ENCODE measurements at regions not wholly inside any gene's neighbourhood (a gene's known extent, or its start where the extent isn't known, plus 50 kb on each side); places are given as distances from the start of the nearest gene placed in this dataset.

- Histone ChIP-seq H3K27ac (ENCODE audit: low read depth, low read length) (no peak overlapping the region), H3K27me3 (ENCODE audit: low read length) (no peaks in the 10 kb centered on the region), H3K9me3 (ENCODE audit: insufficient read depth, low read length) (no peaks in the 10 kb centered on the region), H2AFZ (ENCODE audit: low read depth, low read length, severe bottlenecking) (no peak overlapping the region), H3K9ac (ENCODE audit: low read length) (no peak overlapping the region), H3K9me2 (replicated peaks; ENCODE audit: insufficient read depth, low read length) (no peaks in the 10 kb centered on the region; the same call in 1 of the 2 replicates), H4K20me1 (ENCODE audit: low read depth, low read length) (no peaks in the 10 kb centered on the region), H3K79me2 (ENCODE audit: insufficient read depth, low read length) (no peaks in the 10 kb centered on the region), H3K36me3 (ENCODE audit: low read length) (no peaks in the 10 kb centered on the region), H3K4me3 (ENCODE audit: insufficient read depth, low read length, poor library complexity, severe bottlenecking) (no peak overlapping the region), H3K4me2 (ENCODE audit: low read depth, low read length, poor library complexity, severe bottlenecking) (no peak overlapping the region), H3F3A (ENCODE audit: insufficient read depth) (no peaks in the 10 kb centered on the region)
- TF ChIP-seq EZH2phosphoT487 (conservative IDR thresholded peaks at IDR 0.05; ENCODE audit: low read length) (no peak), CTCF (IDR thresholded peaks at IDR 0.05; ENCODE audit: insufficient read depth, low read length, poor library complexity, severe bottlenecking) (no peak)
These were observed 466.2 kb downstream of the IRS1 start for GRCh38 chr2:226333388-226333787.

- no peaks in the 10 kb centered on the region for H3K27me3 ChIP-seq (ENCODE audit: low read length)
- no peaks in the 10 kb centered on the region for H3K9me2 ChIP-seq (replicated peaks; ENCODE audit: insufficient read depth, low read length)
- no peaks in the 10 kb centered on the region for H3F3A ChIP-seq (ENCODE audit: insufficient read depth)
- H3K9ac ChIP-seq (ENCODE audit: low read length) = no peak overlapping the region
- no peak overlapping the region for H3K27ac ChIP-seq (ENCODE audit: low read depth, low read length)
- no peak overlapping the region for H3K4me2 ChIP-seq (ENCODE audit: low read depth, low read length, poor library complexity, severe bottlenecking)
- H3K9me3 ChIP-seq (ENCODE audit: insufficient read depth, low read length) = no peaks in the 10 kb centered on the region
- no peak overlapping the region for H2AFZ ChIP-seq (ENCODE audit: low read depth, low read length, severe bottlenecking)
- no peaks in the 10 kb centered on the region for H4K20me1 ChIP-seq (ENCODE audit: low read depth, low read length)
- H3K36me3 ChIP-seq (ENCODE audit: low read length) = no peaks in the 10 kb centered on the region
- H3K4me3 ChIP-seq (ENCODE audit: insufficient read depth, low read length, poor library complexity, severe bottlenecking) = no peak overlapping the region
- TF ChIP-seq EZH2phosphoT487 (conservative IDR thresholded peaks at IDR 0.05; ENCODE audit: low read length) (no peak), CTCF (IDR thresholded peaks at IDR 0.05; ENCODE audit: insufficient read depth, low read length, poor library complexity, severe bottlenecking) (no peak)
- H3K79me2 ChIP-seq (ENCODE audit: insufficient read depth, low read length) = no peaks in the 10 kb centered on the region
These were observed 469.4 kb downstream of the IRS1 start for GRCh38 chr2:226330206-226330605.

DNA sequence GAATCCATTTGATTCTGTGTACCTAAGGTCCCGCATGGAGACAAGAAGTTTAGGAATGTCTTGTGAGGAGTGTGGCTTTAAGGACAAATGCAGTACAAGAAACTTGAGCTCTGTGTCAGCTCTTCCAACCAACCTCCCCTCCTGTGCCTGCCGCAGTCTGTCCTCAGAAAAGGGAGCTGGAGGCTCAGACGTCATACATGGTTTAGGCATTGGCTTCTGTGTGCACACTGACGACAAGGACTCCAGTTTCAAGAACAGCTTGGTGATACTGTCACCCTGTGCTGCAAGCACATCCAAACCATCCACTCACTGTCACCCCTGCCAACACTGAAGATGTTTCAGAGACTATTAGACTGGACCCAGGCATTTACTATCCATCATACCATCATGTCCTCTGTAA, 470.4 kb downstream of the IRS1 start:
- Histone ChIP-seq H3K9me2 (replicated peaks; ENCODE audit: insufficient read depth, low read length) (no peaks in the 10 kb centered on the region), H3K4me2 (ENCODE audit: low read depth, low read length, poor library complexity, severe bottlenecking) (no peak overlapping the region), H4K20me1 (ENCODE audit: low read depth, low read length) (no peaks in the 10 kb centered on the region), H2AFZ (ENCODE audit: low read depth, low read length, severe bottlenecking) (no peak overlapping the region), H3K27me3 (ENCODE audit: low read length) (no peaks in the 10 kb centered on the region), H3K36me3 (ENCODE audit: low read length) (no peaks in the 10 kb centered on the region), H3K9ac (ENCODE audit: low read length) (no peak overlapping the region), H3K27ac (ENCODE audit: low read depth, low read length) (no peak overlapping the region), H3K9me3 (ENCODE audit: insufficient read depth, low read length) (no peaks in the 10 kb centered on the region), H3K4me3 (ENCODE audit: insufficient read depth, low read length, poor library complexity, severe bottlenecking) (no peak overlapping the region), H3F3A (ENCODE audit: insufficient read depth) (no peaks in the 10 kb centered on the region), H3K79me2 (ENCODE audit: insufficient read depth, low read length) (no peaks in the 10 kb centered on the region)
- TF ChIP-seq EZH2phosphoT487 (conservative IDR thresholded peaks at IDR 0.05; ENCODE audit: low read length) = no peak
- TF ChIP-seq CTCF (IDR thresholded peaks at IDR 0.05; ENCODE audit: insufficient read depth, low read length, poor library complexity, severe bottlenecking) = no peak
